HCT116 (cell line): ENCODE measurements at regions not wholly inside any gene's neighbourhood (a gene's known extent, or its start where the extent isn't known, plus 50 kb on each side); places are given as distances from the start of the nearest gene placed in this dataset.

Experiments
- ATAC-seq: fragments of 200-7000 bp; cut with Tn5 transposase; 2 replicates; pipeline ENCODE4 v1.9.1; 2020; ENCODE audit warnings: mild to moderate bottlenecking, moderate library complexity
- BruUV-seq: library from RNA; stranded (reverse); fragments of 400-500 nt; replicated peaks from 2 replicates; lab custom pipeline; 2021; lab: Mats Ljungman, UMichigan
- CTCF ChIA-PET: fragments of 300-600 bp; sonication (Branson Sonifier 250); formaldehyde crosslinking; loops from one replicate; lab custom pipeline; 2021; ENCODE audit warnings: antibody characterized with exemption; lab: Charles Lee
- POLR2A ChIA-PET: fragments of 300-600, 350-600 bp; sonication (Branson Sonifier 250); formaldehyde crosslinking; loops from one replicate; lab custom pipeline; 2021; ENCODE audit warnings: antibody characterized with exemption; lab: Charles Lee
- RAD21 ChIA-PET, 2 experiments: fragments of 300-600 bp; sonication (Branson Sonifier 250); formaldehyde crosslinking; loops; one replicate each; lab custom pipeline; 2023; ENCODE audit warnings: low total read pairs in 2 of 2; ENCODE audit not compliant: uncharacterized antibody in 2 of 2, unreplicated experiment in 2 of 2, low non-redundant PET in 1 of 2; lab: Charles Lee
- DNase-seq: peaks from one replicate; pipeline ENCODE4 v3.0.0-alpha.2; 2010; ENCODE audit warnings: low read depth, low spot score
- H2AFZ ChIP-seq: fragments of 200-600 bp; shearing (Covaris generic), sonication (generic); 2 replicates; pipeline ENCODE4 v1.6.1; 2017; ENCODE audit warnings: low read depth, mixed run types, mixed read lengths, antibody characterized with exemption, low read length; ENCODE audit not compliant: poor library complexity, severe bottlenecking
- H3K27ac ChIP-seq: 2 replicates; pipeline ENCODE4 v1.5.1; 2012; ENCODE audit warnings: low read depth, low read length
- H3K27me3 ChIP-seq: fragments of 200-600 bp; sonication (generic); 2 replicates; pipeline ENCODE4 v1.6.1; 2016; ENCODE audit warnings: mixed run types, low read length, mixed read lengths; ENCODE audit not compliant: insufficient read depth
- H3K36me3 ChIP-seq, 2 experiments: fragments of 200-500 bp in 1 of 2; fragments of 200-600 bp in 1 of 2; sonication (Bioruptor generic) in 1 of 2; sonication (generic) in 1 of 2; 2 replicates each; pipeline versions ENCODE4 v1.5.1 to v1.6.1; 2014 to 2016; ENCODE audit warnings: low read length in 2 of 2, inconsistent platforms in 1 of 2, mixed read lengths in 1 of 2, mixed run types in 1 of 2; ENCODE audit not compliant: insufficient read depth in 2 of 2, control insufficient read depth in 1 of 2
- H3K4me1 ChIP-seq, 2 experiments: fragments of 200-600 bp in 1 of 2; sonication (generic) in 1 of 2; 2 replicates each; pipeline versions ENCODE4 v1.5.1 to v1.6.1; 2012 to 2017; ENCODE audit warnings: low read length in 2 of 2, inconsistent platforms in 1 of 2, mild to moderate bottlenecking in 1 of 2, mixed read lengths in 1 of 2, mixed run types in 1 of 2, moderate library complexity in 1 of 2; ENCODE audit not compliant: insufficient read depth in 2 of 2, control insufficient read depth in 1 of 2
- H3K4me2 ChIP-seq: fragments of 200-600 bp; sonication (generic); 2 replicates; pipeline ENCODE4 v1.6.1; 2017; ENCODE audit warnings: mixed run types, low read length, mixed read lengths
- H3K4me3 ChIP-seq, 2 experiments: fragments of 200-600 bp in 1 of 2; sonication (generic) in 1 of 2; replicated peaks in 1 of 2; 2 replicates each; pipeline ENCODE4 v1.5.1; 2011 to 2016; ENCODE audit warnings: low read length in 2 of 2, control low read depth in 1 of 2, low read depth in 1 of 2, mild to moderate bottlenecking in 1 of 2, mixed read lengths in 1 of 2, mixed run types in 1 of 2
- H3K79me2 ChIP-seq: fragments of 200-600 bp; sonication (generic); 2 replicates; pipeline ENCODE4 v1.6.1; 2017; ENCODE audit warnings: mild to moderate bottlenecking, mixed run types, low read length, moderate library complexity, mixed read lengths; ENCODE audit not compliant: insufficient read depth
- H3K9ac ChIP-seq: fragments of 200-600 bp; sonication (generic); 2 replicates; pipeline ENCODE4 v1.6.1; 2016; ENCODE audit warnings: low read length, mixed read lengths
- H3K9me2 ChIP-seq: fragments of 200-600 bp; sonication (generic), shearing (Covaris generic); 2 replicates; pipeline ENCODE4 v1.6.1; 2017; ENCODE audit warnings: mixed run types, mild to moderate bottlenecking, moderate library complexity; ENCODE audit not compliant: insufficient read depth
- H3K9me3 ChIP-seq, 2 experiments: fragments of 200-500 bp in 1 of 2; fragments of 200-600 bp in 1 of 2; sonication (Bioruptor generic) in 1 of 2; sonication (generic) in 1 of 2; 2 replicates each; pipeline ENCODE4 v1.6.1; 2014 to 2017; ENCODE audit warnings: low read length in 2 of 2, mixed read lengths in 2 of 2, inconsistent platforms in 1 of 2, low read depth in 1 of 2, mild to moderate bottlenecking in 1 of 2, mixed run types in 1 of 2, moderate library complexity in 1 of 2; ENCODE audit not compliant: control insufficient read depth in 1 of 2, insufficient read depth in 1 of 2
- H4K20me1 ChIP-seq: fragments of 200-600 bp; sonication (generic), shearing (Covaris generic); 2 replicates; pipeline ENCODE4 v1.6.1; 2017; ENCODE audit warnings: mixed run types, mild to moderate bottlenecking, moderate library complexity; ENCODE audit not compliant: insufficient read depth
- EZH2 ChIP-seq: fragments of 200-600 bp; sonication (generic); IDR thresholded peaks from 2 replicates; pipeline ENCODE4 v1.6.1; 2017; ENCODE audit warnings: antibody characterized with exemption, mixed run types
- JUND ChIP-seq: IDR thresholded peaks from 2 replicates; pipeline ENCODE4 v1.6.1; 2012
- SP1 ChIP-seq: IDR thresholded peaks from 2 replicates; pipeline ENCODE4 v1.6.1; 2012; ENCODE audit warnings: low read depth
- SRF ChIP-seq: IDR thresholded peaks from 2 replicates; pipeline ENCODE4 v1.6.1; 2012; ENCODE audit warnings: low read depth
- ZFX ChIP-seq: fragments of 450-650 bp; IDR thresholded peaks from 2 replicates; pipeline ENCODE4 v1.6.1; 2017
- intact Hi-C: fragments of 100-400 bp; cut with micrococcal nuclease; formaldehyde crosslinking; loops from 2 replicates; pipeline ENCODE4 v1.10.0; 2022
- TF ChIP-seq, protein P1 (sequence below): IDR thresholded peaks from 2 replicates; pipeline ENCODE4 v1.6.1; 2012; ENCODE audit warnings: low read depth
- TF ChIP-seq, protein P2 (sequence below): IDR thresholded peaks from 2 replicates; pipeline ENCODE4 v1.6.1; 2011; ENCODE audit warnings: mild to moderate bottlenecking, low read length, moderate library complexity; ENCODE audit not compliant: insufficient replicate concordance; ENCODE audit errors: extremely low read depth

- H3K79me2 ChIP-seq: no peaks in the 10 kb centered on the region
- H3K9me3 ChIP-seq: no peaks in the 10 kb centered on the region
- intact Hi-C loops: no loop called here
- no peak overlapping the region for H2AFZ ChIP-seq
- no peak overlapping the region for H3K4me2 ChIP-seq
- H3K9ac ChIP-seq: no peak overlapping the region
- no TSS peak for BruUV-seq
- H4K20me1 ChIP-seq: no peaks in the 10 kb centered on the region
- no peak for ATAC-seq
- H3K4me1 ChIP-seq: no peaks in the 10 kb centered on the region
- H3K27ac ChIP-seq: no peak overlapping the region
- no peak for TF ChIP-seq SP1
- no peak for TF ChIP-seq SRF
- TF ChIP-seq, protein P1, sequence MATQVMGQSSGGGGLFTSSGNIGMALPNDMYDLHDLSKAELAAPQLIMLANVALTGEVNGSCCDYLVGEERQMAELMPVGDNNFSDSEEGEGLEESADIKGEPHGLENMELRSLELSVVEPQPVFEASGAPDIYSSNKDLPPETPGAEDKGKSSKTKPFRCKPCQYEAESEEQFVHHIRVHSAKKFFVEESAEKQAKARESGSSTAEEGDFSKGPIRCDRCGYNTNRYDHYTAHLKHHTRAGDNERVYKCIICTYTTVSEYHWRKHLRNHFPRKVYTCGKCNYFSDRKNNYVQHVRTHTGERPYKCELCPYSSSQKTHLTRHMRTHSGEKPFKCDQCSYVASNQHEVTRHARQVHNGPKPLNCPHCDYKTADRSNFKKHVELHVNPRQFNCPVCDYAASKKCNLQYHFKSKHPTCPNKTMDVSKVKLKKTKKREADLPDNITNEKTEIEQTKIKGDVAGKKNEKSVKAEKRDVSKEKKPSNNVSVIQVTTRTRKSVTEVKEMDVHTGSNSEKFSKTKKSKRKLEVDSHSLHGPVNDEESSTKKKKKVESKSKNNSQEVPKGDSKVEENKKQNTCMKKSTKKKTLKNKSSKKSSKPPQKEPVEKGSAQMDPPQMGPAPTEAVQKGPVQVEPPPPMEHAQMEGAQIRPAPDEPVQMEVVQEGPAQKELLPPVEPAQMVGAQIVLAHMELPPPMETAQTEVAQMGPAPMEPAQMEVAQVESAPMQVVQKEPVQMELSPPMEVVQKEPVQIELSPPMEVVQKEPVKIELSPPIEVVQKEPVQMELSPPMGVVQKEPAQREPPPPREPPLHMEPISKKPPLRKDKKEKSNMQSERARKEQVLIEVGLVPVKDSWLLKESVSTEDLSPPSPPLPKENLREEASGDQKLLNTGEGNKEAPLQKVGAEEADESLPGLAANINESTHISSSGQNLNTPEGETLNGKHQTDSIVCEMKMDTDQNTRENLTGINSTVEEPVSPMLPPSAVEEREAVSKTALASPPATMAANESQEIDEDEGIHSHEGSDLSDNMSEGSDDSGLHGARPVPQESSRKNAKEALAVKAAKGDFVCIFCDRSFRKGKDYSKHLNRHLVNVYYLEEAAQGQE: no peak
- no peak for TF ChIP-seq JUND
- TF ChIP-seq ZFX: no peak
- TF ChIP-seq EZH2: no peak
- TF ChIP-seq, protein P2, sequence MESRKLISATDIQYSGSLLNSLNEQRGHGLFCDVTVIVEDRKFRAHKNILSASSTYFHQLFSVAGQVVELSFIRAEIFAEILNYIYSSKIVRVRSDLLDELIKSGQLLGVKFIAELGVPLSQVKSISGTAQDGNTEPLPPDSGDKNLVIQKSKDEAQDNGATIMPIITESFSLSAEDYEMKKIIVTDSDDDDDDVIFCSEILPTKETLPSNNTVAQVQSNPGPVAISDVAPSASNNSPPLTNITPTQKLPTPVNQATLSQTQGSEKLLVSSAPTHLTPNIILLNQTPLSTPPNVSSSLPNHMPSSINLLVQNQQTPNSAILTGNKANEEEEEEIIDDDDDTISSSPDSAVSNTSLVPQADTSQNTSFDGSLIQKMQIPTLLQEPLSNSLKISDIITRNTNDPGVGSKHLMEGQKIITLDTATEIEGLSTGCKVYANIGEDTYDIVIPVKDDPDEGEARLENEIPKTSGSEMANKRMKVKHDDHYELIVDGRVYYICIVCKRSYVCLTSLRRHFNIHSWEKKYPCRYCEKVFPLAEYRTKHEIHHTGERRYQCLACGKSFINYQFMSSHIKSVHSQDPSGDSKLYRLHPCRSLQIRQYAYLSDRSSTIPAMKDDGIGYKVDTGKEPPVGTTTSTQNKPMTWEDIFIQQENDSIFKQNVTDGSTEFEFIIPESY: no peak
- H3K9me2 ChIP-seq: no peaks in the 10 kb centered on the region
- RAD21 ChIA-PET: no interaction called here
- POLR2A ChIA-PET: no interaction called here
- H3K27me3 ChIP-seq: no peaks in the 10 kb centered on the region
- no peak for DNase-seq
- CTCF ChIA-PET: no interaction called here
- no peak overlapping the region for H3K4me3 ChIP-seq
- H3K36me3 ChIP-seq: no peaks in the 10 kb centered on the region
Observed at GRCh38 chr4:123232439-123232838, 164.2 kb upstream of the SPRY1 start.
